Bronchial epithelial cell (primary cell): ENCODE measurements at regions not wholly inside any gene's neighbourhood (a gene's known extent, or its start where the extent isn't known, plus 50 kb on each side); places are given as distances from the start of the nearest gene placed in this dataset.
A peak's percentile ranks its signal among the peaks of the same experiment; 100 is the strongest.

Source experiments
- DNase-seq: peaks from one replicate; pipeline ENCODE4 v3.0.0-alpha.2; 2010; ENCODE audit warnings: low read depth
- FAIRE-seq: peaks from 2 replicates; lab custom pipeline; 2011; peaks lifted over from hg19 to GRCh38; lab: Jason Lieb, UNC
- H3K27me3 ChIP-seq: 2 replicates; pipeline ENCODE4 v1.5.1; 2011; ENCODE audit warnings: low read length; ENCODE audit not compliant: control insufficient read depth, insufficient read depth
- H3K36me3 ChIP-seq: 2 replicates; pipeline ENCODE4 v1.5.1; 2011; ENCODE audit warnings: low read length; ENCODE audit not compliant: control insufficient read depth, insufficient read depth
- H3K4me3 ChIP-seq: 2 replicates; pipeline ENCODE4 v1.5.1; 2011; ENCODE audit warnings: mild to moderate bottlenecking, low read depth, low read length, control low read depth
- TF ChIP-seq, protein P1 (sequence below): IDR thresholded peaks from 2 replicates; pipeline ENCODE4 v1.5.1; 2011; ENCODE audit warnings: mild to moderate bottlenecking, moderate library complexity, low read length, control low read depth, inconsistent platforms; ENCODE audit not compliant: insufficient read depth, severe bottlenecking

DNA sequence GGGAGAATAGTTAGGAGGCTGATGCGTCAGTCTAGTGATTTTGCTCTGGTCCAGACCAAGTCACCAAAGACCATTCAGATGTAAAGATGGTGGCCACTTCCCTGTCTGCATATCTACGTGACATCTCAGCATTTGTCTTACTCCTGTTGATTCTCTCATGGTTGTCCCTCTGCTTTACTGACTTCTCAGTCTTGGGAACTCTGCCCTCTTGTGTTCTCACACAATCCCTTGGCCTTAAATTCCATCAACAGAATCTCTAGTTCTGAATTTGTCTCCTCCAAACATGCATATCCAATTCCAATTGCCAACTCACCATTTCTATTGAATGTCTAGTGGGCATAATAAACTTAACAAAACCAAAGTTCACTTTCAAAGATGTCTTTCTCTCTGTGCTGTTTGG, 147.8 kb downstream of the SLC24A2 start:
- TF ChIP-seq, protein P1, sequence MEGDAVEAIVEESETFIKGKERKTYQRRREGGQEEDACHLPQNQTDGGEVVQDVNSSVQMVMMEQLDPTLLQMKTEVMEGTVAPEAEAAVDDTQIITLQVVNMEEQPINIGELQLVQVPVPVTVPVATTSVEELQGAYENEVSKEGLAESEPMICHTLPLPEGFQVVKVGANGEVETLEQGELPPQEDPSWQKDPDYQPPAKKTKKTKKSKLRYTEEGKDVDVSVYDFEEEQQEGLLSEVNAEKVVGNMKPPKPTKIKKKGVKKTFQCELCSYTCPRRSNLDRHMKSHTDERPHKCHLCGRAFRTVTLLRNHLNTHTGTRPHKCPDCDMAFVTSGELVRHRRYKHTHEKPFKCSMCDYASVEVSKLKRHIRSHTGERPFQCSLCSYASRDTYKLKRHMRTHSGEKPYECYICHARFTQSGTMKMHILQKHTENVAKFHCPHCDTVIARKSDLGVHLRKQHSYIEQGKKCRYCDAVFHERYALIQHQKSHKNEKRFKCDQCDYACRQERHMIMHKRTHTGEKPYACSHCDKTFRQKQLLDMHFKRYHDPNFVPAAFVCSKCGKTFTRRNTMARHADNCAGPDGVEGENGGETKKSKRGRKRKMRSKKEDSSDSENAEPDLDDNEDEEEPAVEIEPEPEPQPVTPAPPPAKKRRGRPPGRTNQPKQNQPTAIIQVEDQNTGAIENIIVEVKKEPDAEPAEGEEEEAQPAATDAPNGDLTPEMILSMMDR: peak; percentile 15
- no peak for FAIRE-seq
- H3K4me3 ChIP-seq: no peak overlapping the region
- H3K27me3 ChIP-seq: no peaks in the 10 kb centered on the region
- H3K36me3 ChIP-seq: no peaks in the 10 kb centered on the region
- DNase-seq: no peak

DNA sequence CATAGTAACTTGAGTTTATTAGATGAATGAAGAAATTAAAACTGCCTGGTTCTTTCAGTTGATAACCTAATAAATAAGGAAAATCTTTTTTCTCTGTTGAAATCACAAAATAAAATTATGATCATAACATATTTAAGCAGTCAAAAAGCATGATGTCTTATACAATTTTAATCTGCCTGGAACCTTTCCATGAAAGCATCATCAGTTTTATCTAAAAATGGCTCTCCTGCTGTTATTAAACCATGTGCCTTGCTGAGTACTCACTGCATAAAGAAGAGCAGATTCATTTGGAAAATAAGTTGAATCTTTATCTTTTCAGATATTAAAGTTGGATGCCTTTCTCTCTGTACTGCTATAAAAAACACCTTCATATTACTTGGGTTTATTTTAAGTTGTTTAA, 148.8 kb downstream of the SLC24A2 start:
- H3K36me3 ChIP-seq: no peaks in the 10 kb centered on the region
- TF ChIP-seq, protein P1: no peak
- FAIRE-seq (no peak), DNase-seq (no peak)
- H3K27me3 ChIP-seq: no peaks in the 10 kb centered on the region
- H3K4me3 ChIP-seq: no peak overlapping the region

DNA sequence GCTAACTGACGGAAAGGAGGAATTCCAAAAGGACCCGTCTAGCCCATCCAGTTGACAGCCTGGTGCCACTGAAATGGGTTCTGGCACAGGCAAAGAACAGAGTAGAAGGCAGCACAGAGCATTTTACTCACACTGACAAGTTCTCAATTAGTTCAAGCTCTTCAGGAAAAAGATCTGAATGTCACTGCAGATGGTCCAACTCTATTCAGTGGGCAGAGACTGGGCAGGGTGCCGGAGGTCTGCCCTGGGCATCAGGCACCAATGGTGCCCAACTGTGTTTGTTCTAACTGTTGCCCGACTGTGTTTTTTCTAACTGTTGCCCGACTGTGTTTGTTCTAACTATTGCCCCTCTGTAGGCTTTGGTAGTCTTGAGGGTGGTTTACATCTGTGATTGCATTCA, 151.8 kb downstream of the SLC24A2 start:
- TF ChIP-seq, protein P1: no peak
- Histone ChIP-seq H3K4me3 (no peak overlapping the region), H3K36me3 (no peaks in the 10 kb centered on the region), H3K27me3 (no peaks in the 10 kb centered on the region)
- FAIRE-seq (no peak), DNase-seq (no peak)

DNA sequence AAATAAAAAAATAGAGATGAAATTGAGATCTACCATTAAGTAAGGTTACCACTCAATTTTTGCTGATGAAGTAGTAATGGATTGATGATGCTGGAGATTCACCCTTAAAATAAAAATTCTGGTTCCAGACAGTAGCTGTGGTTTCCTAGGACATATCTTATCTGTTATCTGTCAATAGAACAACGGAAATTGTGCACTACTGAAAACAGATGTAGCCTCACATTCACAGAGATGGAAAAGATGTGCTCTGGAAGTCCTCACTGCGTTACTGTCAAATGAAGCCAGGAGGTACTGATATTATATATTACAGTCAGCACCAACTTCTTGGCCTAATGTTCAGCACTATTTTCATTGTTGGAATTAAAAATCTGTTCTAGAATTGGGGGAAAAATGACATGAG, 154.0 kb downstream of the SLC24A2 start:
- TF ChIP-seq, protein P1: no peak
- Histone ChIP-seq H3K27me3 (no peaks in the 10 kb centered on the region), H3K36me3 (no peaks in the 10 kb centered on the region), H3K4me3 (no peak overlapping the region)
- DNase-seq (no peak), FAIRE-seq (no peak)

DNA sequence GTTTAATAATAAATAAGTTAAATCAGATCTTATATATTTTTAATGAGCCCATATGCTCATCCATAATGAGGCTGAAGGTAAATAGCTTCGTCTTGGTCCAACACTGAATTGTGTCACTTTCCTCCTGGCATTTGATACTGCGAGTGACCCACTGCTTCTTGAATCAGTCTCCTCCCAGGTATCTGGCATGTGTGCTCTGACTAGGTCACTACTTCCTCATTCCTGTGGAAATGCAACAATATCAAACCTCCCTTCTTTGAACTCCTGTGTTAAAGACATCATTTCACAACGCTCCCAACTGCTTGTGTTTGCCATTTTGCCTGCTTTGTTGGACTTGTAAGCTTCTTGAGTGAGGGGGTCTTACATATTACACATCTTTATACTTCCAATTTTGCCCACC, 157.7 kb downstream of the SLC24A2 start:
- TF ChIP-seq, protein P1: no peak
- H3K4me3 ChIP-seq: no peak overlapping the region
- DNase-seq (peak; percentile 33), FAIRE-seq (no peak)
- H3K36me3 ChIP-seq: no peaks in the 10 kb centered on the region
- H3K27me3 ChIP-seq: no peaks in the 10 kb centered on the region

DNA sequence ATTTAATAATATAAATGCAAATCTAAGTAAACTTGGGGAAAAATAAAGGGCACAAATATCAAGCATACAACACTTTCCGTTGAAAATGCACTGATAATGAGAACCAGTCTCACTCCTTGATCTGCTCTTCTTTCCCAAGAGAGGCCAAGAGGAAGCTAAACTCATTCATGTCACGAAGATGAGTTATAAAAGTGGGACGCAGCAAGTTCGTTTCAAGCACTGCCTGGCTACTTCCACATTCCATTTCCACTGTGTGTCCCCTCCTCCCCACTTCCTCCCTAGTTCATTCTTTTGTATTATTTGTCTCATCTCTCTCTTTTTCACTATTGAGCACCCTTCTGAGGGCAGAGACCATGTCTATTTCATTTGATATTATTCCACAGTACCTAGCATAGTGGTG, 158.1 kb downstream of the SLC24A2 start:
- FAIRE-seq (no peak), DNase-seq (no peak)
- TF ChIP-seq, protein P1: no peak
- no peaks in the 10 kb centered on the region for H3K27me3 ChIP-seq
- H3K36me3 ChIP-seq: no peaks in the 10 kb centered on the region
- H3K4me3 ChIP-seq: no peak overlapping the region
